Coronary artery (tissue), 2 donors: ENCODE measurements at regions not wholly inside any gene's neighbourhood (a gene's known extent, or its start where the extent isn't known, plus 50 kb on each side); places are given as distances from the start of the nearest gene placed in this dataset.

Source experiments
- DNase-seq: peaks from one replicate; pipeline ENCODE4 v3.0.0-alpha.2; 2017; ENCODE audit warnings: low spot score
- H3K27ac ChIP-seq, 2 donors: fragments of 200-600 bp; sonication (generic); one replicate each; pipeline ENCODE4 v1.5.1; 2016 to 2019
- H3K4me3 ChIP-seq: fragments of 200-600 bp; sonication (generic); 2 replicates; pipeline ENCODE4 v1.5.1; 2016; ENCODE audit warnings: mild to moderate bottlenecking, moderate library complexity
- CTCF ChIP-seq: fragments of 200-600 bp; sonication (generic); IDR thresholded peaks from one replicate; pipeline ENCODE4 v1.5.1; 2019; ENCODE audit warnings: antibody characterized with exemption

GRCh38 chr16:65842067-65842466 lies 524.4 kb upstream of the CDH5 start:
- H3K27ac ChIP-seq, result no peak overlapping the region
- H3K4me3 ChIP-seq, result no peak overlapping the region
- no peak for TF ChIP-seq CTCF
- no peak for DNase-seq

- no peak for DNase-seq
- TF ChIP-seq CTCF, result no peak
- no peak overlapping the region for H3K27ac ChIP-seq
- no peak overlapping the region for H3K4me3 ChIP-seq
Measured at GRCh38 chr16:65838001-65838400, 528.5 kb upstream of the CDH5 start.

GRCh38 chr16:65837464-65837863 lies 529.0 kb upstream of the CDH5 start:
- no peak overlapping the region for H3K4me3 ChIP-seq
- TF ChIP-seq CTCF, result no peak
- DNase-seq, result no peak
- H3K27ac ChIP-seq, result no peak overlapping the region

- H3K4me3 ChIP-seq, result no peak overlapping the region
- no peak for DNase-seq
- no peak for TF ChIP-seq CTCF
Measured at GRCh38 chr16:65834688-65835087, 531.8 kb upstream of the CDH5 start.

GRCh38 chr16:65833171-65833871 lies 533.2 kb upstream of the CDH5 start:
- no peak overlapping the region for H3K4me3 ChIP-seq
- no peak overlapping the region for H3K27ac ChIP-seq

More at GRCh38 chr16:65834688-65835087, 531.8 kb upstream of the CDH5 start:
- H3K27ac ChIP-seq, result no peak overlapping the region

GRCh38 chr16:65832679-65833078 lies 533.8 kb upstream of the CDH5 start:
- no peak for TF ChIP-seq CTCF
- DNase-seq, result no peak
- Histone ChIP-seq H3K27ac (no peak overlapping the region), H3K4me3 (no peak overlapping the region)

More at GRCh38 chr16:65833171-65833871, 533.2 kb upstream of the CDH5 start:
- DNase-seq, result no peak
- TF ChIP-seq CTCF, result no peak

- no peak for TF ChIP-seq CTCF
- no peak for DNase-seq
- H3K27ac ChIP-seq, result no peak overlapping the region
- no peak overlapping the region for H3K4me3 ChIP-seq
Measured at GRCh38 chr16:65831903-65832666, 534.4 kb upstream of the CDH5 start.
